ACHN (cell line): ENCODE measurements at regions not wholly inside any gene's neighbourhood (a gene's known extent, or its start where the extent isn't known, plus 50 kb on each side); places are given as distances from the start of the nearest gene placed in this dataset.

Source experiments
- DNase-seq: peaks from one replicate; pipeline ENCODE4 v3.0.0-alpha.2; 2015
- in situ Hi-C: cut with HindIII; loops from 2 replicates; pipeline ENCODE4 v1.10.0; 2017; ENCODE audit warnings: low sequenced_read_pairs, low pct_ligation_motif_present, low pct_unique_long_range_greater_than_20kb

GRCh38 chr17:73797594-73798110, 153.4 kb upstream of the SDK2 start:
- DNase-seq: no peak
- in situ Hi-C loops: no loop called here

- DNase-seq: peak; percentile 97
These were observed 154.0 kb upstream of the SDK2 start for GRCh38 chr17:73798111-73798748.

GRCh38 chr17:73799096-73799495, 154.9 kb upstream of the SDK2 start:
- no peak for DNase-seq
- in situ Hi-C loops: no loop called here

More at GRCh38 chr17:73798111-73798748, 154.0 kb upstream of the SDK2 start:
- in situ Hi-C loops: no loop called here

- no peak for DNase-seq
- in situ Hi-C loops: no loop called here
These were observed 155.8 kb upstream of the SDK2 start for GRCh38 chr17:73799781-73800627.

- DNase-seq: no peak
- in situ Hi-C loops: no loop called here
These were observed 156.6 kb upstream of the SDK2 start for GRCh38 chr17:73800893-73801292.

- in situ Hi-C loops: no loop called here
These were observed 157.3 kb upstream of the SDK2 start for GRCh38 chr17:73801455-73802100.

GRCh38 chr17:73802314-73802713, 158.1 kb upstream of the SDK2 start:
- no peak for DNase-seq
- in situ Hi-C loops: no loop called here

More at GRCh38 chr17:73801455-73802100, 157.3 kb upstream of the SDK2 start:
- no peak for DNase-seq

- in situ Hi-C loops: no loop called here
These were observed 158.6 kb upstream of the SDK2 start for GRCh38 chr17:73802871-73803270.

GRCh38 chr17:73803964-73804435, 159.8 kb upstream of the SDK2 start:
- in situ Hi-C loops: no loop called here
- DNase-seq: no peak

More at GRCh38 chr17:73802871-73803270, 158.6 kb upstream of the SDK2 start:
- DNase-seq: no peak

GRCh38 chr17:73806768-73807167, 162.5 kb upstream of the SDK2 start:
- no peak for DNase-seq
- in situ Hi-C loops: no loop called here

- DNase-seq: no peak
These were observed 169.0 kb upstream of the SDK2 start for GRCh38 chr17:73813201-73813600.

GRCh38 chr17:73814075-73814474, 169.8 kb upstream of the SDK2 start:
- in situ Hi-C loops: no loop called here
- no peak for DNase-seq

More at GRCh38 chr17:73813201-73813600, 169.0 kb upstream of the SDK2 start:
- in situ Hi-C loops: no loop called here

- in situ Hi-C loops: no loop called here
- DNase-seq: no peak
These were observed 171.2 kb upstream of the SDK2 start for GRCh38 chr17:73815474-73815873.

- in situ Hi-C loops: no loop called here
These were observed 175.5 kb upstream of the SDK2 start for GRCh38 chr17:73819440-73820395.

GRCh38 chr17:73820686-73821448, 176.6 kb upstream of the SDK2 start:
- in situ Hi-C loops: no loop called here
- no peak for DNase-seq

More at GRCh38 chr17:73819440-73820395, 175.5 kb upstream of the SDK2 start:
- no peak for DNase-seq

- DNase-seq: no peak
- in situ Hi-C loops: no loop called here
These were observed 177.4 kb upstream of the SDK2 start for GRCh38 chr17:73821665-73822064.

- DNase-seq: no peak
- in situ Hi-C loops: no loop called here
These were observed 178.1 kb upstream of the SDK2 start for GRCh38 chr17:73822371-73822770.
